ENCODE measurements at regions not wholly inside any gene's neighbourhood (a gene's known extent, or its start where the extent isn't known, plus 50 kb on each side); places are given as distances from the start of the nearest gene placed in this dataset.

- no peaks in the 10 kb centered on the region for H3K9me3 ChIP-seq
- no peak for DNase-seq
- no peaks in the 10 kb centered on the region for H3K27me3 ChIP-seq
- no peaks in the 10 kb centered on the region for H3K36me3 ChIP-seq
- H3K4me3 ChIP-seq: no peak overlapping the region
Observed at GRCh38 chr4:14621731-14622463, 380.4 kb upstream of the CPEB2 start.

- Histone ChIP-seq H3K27me3 (no peaks in the 10 kb centered on the region), H3K9me3 (no peaks in the 10 kb centered on the region), H3K36me3 (no peaks in the 10 kb centered on the region), H3K4me3 (no peak overlapping the region)
- no peak for DNase-seq
Observed at GRCh38 chr4:14627038-14627437, 375.2 kb upstream of the CPEB2 start.

GRCh38 chr4:14631806-14632440, 370.4 kb upstream of the CPEB2 start:
- H3K9me3 ChIP-seq: no peaks in the 10 kb centered on the region
- no peaks in the 10 kb centered on the region for H3K27me3 ChIP-seq
- DNase-seq: no peak
- no peak overlapping the region for H3K4me3 ChIP-seq
- no peaks in the 10 kb centered on the region for H3K36me3 ChIP-seq

- Histone ChIP-seq H3K27me3 (no peaks in the 10 kb centered on the region), H3K4me3 (no peak overlapping the region), H3K9me3 (no peaks in the 10 kb centered on the region), H3K36me3 (no peaks in the 10 kb centered on the region)
- DNase-seq: no peak
Observed at GRCh38 chr4:14636563-14636962, 365.7 kb upstream of the CPEB2 start.

- DNase-seq: no peak
- Histone ChIP-seq H3K9me3 (no peaks in the 10 kb centered on the region), H3K36me3 (no peaks in the 10 kb centered on the region), H3K4me3 (no peak overlapping the region), H3K27me3 (no peaks in the 10 kb centered on the region)
Observed at GRCh38 chr4:14640476-14640875, 361.8 kb upstream of the CPEB2 start.

- no peaks in the 10 kb centered on the region for H3K36me3 ChIP-seq
Observed at GRCh38 chr4:14641871-14642270, 360.4 kb upstream of the CPEB2 start.

GRCh38 chr4:14644580-14645282, 357.6 kb upstream of the CPEB2 start:
- no peak for DNase-seq
- H3K27me3 ChIP-seq: no peaks in the 10 kb centered on the region
- H3K9me3 ChIP-seq: no peaks in the 10 kb centered on the region

More at GRCh38 chr4:14641871-14642270, 360.4 kb upstream of the CPEB2 start:
- Histone ChIP-seq H3K4me3 (no peak overlapping the region), H3K9me3 (no peaks in the 10 kb centered on the region), H3K27me3 (no peaks in the 10 kb centered on the region)
- no peak for DNase-seq

GRCh38 chr4:14646831-14647230, 355.4 kb upstream of the CPEB2 start:
- H3K4me3 ChIP-seq: no peak overlapping the region
- H3K36me3 ChIP-seq: no peaks in the 10 kb centered on the region
- H3K27me3 ChIP-seq: no peaks in the 10 kb centered on the region
- H3K9me3 ChIP-seq: no peaks in the 10 kb centered on the region
- no peak for DNase-seq

More at GRCh38 chr4:14644580-14645282, 357.6 kb upstream of the CPEB2 start:
- Histone ChIP-seq H3K4me3 (no peak overlapping the region), H3K36me3 (no peaks in the 10 kb centered on the region)

GRCh38 chr4:14650127-14650526, 352.2 kb upstream of the CPEB2 start:
- Histone ChIP-seq H3K4me3 (no peak overlapping the region), H3K9me3 (no peaks in the 10 kb centered on the region), H3K27me3 (no peaks in the 10 kb centered on the region), H3K36me3 (no peaks in the 10 kb centered on the region)
- no peak for DNase-seq

GRCh38 chr4:14652522-14652921, 349.8 kb upstream of the CPEB2 start:
- no peaks in the 10 kb centered on the region for H3K36me3 ChIP-seq
- no peaks in the 10 kb centered on the region for H3K9me3 ChIP-seq
- H3K27me3 ChIP-seq: no peaks in the 10 kb centered on the region
- no peak for DNase-seq
- no peak overlapping the region for H3K4me3 ChIP-seq

GRCh38 chr4:14653338-14653737, 348.9 kb upstream of the CPEB2 start:
- no peaks in the 10 kb centered on the region for H3K27me3 ChIP-seq
- DNase-seq: no peak
- H3K4me3 ChIP-seq: no peak overlapping the region
- H3K9me3 ChIP-seq: no peaks in the 10 kb centered on the region
- no peaks in the 10 kb centered on the region for H3K36me3 ChIP-seq

GRCh38 chr4:14659286-14659685, 343.0 kb upstream of the CPEB2 start:
- Histone ChIP-seq H3K27me3 (no peaks in the 10 kb centered on the region), H3K4me3 (no peak overlapping the region), H3K9me3 (no peaks in the 10 kb centered on the region), H3K36me3 (no peaks in the 10 kb centered on the region)
- no peak for DNase-seq

GRCh38 chr4:14667624-14668151, 334.6 kb upstream of the CPEB2 start:
- Histone ChIP-seq H3K4me3 (no peak overlapping the region), H3K9me3 (no peaks in the 10 kb centered on the region), H3K36me3 (no peaks in the 10 kb centered on the region), H3K27me3 (no peaks in the 10 kb centered on the region)
- DNase-seq: no peak

GRCh38 chr4:14668296-14668695, 334.0 kb upstream of the CPEB2 start:
- H3K9me3 ChIP-seq: no peaks in the 10 kb centered on the region
- H3K4me3 ChIP-seq: no peak overlapping the region
- H3K27me3 ChIP-seq: no peaks in the 10 kb centered on the region
- DNase-seq: no peak
- no peaks in the 10 kb centered on the region for H3K36me3 ChIP-seq

- H3K36me3 ChIP-seq: no peaks in the 10 kb centered on the region
- no peaks in the 10 kb centered on the region for H3K27me3 ChIP-seq
- H3K4me3 ChIP-seq: no peak overlapping the region
- no peaks in the 10 kb centered on the region for H3K9me3 ChIP-seq
- DNase-seq: no peak
Observed at GRCh38 chr4:14669371-14669770, 332.9 kb upstream of the CPEB2 start.

- DNase-seq: no peak
- Histone ChIP-seq H3K27me3 (no peaks in the 10 kb centered on the region), H3K36me3 (no peaks in the 10 kb centered on the region), H3K4me3 (no peak overlapping the region), H3K9me3 (no peaks in the 10 kb centered on the region)
Observed at GRCh38 chr4:14671146-14671545, 331.1 kb upstream of the CPEB2 start.

GRCh38 chr4:14675279-14675985, 326.8 kb upstream of the CPEB2 start:
- no peaks in the 10 kb centered on the region for H3K27me3 ChIP-seq
- H3K4me3 ChIP-seq: no peak overlapping the region
- H3K9me3 ChIP-seq: no peaks in the 10 kb centered on the region
- H3K36me3 ChIP-seq: no peaks in the 10 kb centered on the region
- no peak for DNase-seq
